T1000 (cell line): ENCODE measurements at regions not wholly inside any gene's neighbourhood (a gene's known extent, or its start where the extent isn't known, plus 50 kb on each side); places are given as distances from the start of the nearest gene placed in this dataset.

Source experiments
- DNase-seq: peaks from one replicate; lab custom pipeline; 2025; ENCODE audit warnings: mixed read lengths; lab: John Stamatoyannopoulos, UW

DNA sequence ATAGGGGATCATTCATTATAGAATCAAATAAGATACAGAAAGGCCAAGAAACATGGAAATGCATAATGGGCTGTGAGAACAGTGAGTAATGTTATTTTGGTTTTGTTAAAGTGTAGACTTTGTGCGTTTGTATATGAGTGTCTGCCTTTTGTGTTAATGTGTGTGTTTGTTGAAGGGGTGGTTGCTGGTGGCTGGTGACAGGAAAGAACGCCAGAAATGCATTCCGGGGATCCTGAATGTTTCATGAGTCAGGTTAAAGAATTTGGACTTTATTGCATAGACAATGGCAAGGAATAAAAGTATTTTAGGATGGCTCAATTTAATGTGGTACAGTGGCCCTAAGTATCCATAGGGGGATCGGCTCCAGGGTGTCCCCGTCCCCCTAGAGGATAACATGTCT lies 1228.9 kb downstream of the PCDH7 start:
- DNase-seq: no peak

DNA sequence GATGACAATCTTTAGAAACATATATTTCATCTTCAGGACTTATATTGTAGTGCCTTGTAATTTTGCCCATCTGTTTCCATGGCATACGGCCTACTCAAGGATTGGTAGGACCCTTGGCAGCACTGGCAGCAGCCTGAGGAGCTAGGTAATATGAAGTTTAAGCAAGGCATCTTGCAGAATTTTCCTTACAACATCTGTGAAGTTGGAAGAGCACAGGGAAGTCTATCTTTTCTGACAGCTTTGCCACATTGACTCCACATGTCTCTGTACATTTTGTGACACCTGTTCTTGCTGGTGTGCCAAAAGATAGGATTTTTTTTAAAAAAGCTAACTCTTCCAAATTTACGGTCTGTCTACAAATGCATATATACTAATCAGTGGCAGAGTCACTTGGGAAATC lies 1235.2 kb downstream of the PCDH7 start:
- DNase-seq: no peak

GRCh38 chr4:31959972-31960371 lies 1239.8 kb downstream of the PCDH7 start:
- no peak for DNase-seq

- DNase-seq: no peak
Measured at GRCh38 chr4:31964685-31965084, 1244.5 kb downstream of the PCDH7 start.

DNA sequence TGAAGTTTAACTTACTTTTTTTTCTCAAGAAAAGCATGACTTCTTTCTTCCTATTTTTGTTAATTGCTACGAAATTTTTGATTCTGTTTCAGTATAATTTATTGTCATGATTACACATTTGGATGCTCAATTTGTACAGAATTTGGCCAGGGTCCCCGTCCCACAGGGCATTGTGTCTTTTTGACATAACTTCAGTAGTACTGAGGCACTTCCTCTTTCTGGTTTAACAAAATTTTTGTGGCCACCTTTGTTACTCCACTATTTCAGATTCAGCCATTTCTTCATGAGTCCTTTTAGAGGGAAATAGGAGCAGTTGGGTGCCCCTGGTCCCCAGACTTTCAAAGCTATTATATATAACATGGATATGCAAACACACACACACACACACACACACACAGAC lies 1248.7 kb downstream of the PCDH7 start:
- DNase-seq: no peak

DNA sequence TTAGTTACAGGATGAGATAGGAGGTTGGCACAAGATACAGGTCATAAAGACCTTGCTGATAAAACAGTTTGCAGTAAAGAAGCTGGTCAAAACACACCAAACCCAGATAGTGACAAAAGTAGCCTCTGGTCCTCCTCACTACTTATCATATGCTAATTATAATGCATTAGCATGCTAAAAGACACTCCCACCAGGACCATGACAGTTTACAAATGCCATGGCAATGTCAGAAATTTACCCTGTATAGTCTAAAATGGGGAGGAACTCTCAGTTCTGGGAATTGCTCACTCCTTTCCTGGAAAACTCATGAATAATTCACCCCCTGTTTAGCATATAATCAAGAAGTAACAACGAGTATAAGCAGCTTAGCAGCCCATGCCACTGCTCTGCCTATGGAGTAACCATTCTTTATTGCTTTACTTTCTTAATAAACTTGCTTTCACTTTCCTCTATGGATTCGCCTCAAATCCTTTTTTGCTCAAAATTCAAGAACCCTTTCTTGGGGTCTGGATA lies 1254.4 kb downstream of the PCDH7 start:
- DNase-seq: no peak

- DNase-seq: no peak
Measured at GRCh38 chr4:31979988-31980387, 1259.8 kb downstream of the PCDH7 start.

DNA sequence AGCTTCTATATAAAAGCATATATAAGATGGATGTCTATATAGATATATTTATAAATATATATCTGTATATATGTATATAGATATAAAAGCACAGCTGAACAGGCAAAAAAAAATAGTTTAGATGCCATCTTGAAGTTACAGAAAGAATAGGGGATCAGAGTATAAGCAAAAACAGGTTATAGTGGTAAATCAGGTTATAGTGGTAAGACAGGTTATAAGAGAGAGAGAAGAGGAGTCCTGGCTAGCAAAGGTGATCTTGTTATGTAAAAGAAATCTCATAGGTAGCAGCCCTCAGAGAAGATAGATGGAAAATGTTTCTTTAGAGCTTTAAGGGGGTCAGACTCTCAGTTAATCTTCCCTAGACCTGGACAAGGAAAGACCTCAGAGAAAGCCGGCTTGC lies 1263.1 kb downstream of the PCDH7 start:
- no peak for DNase-seq

- DNase-seq: no peak
Measured at GRCh38 chr4:31983677-31984076, 1263.5 kb downstream of the PCDH7 start.

DNA sequence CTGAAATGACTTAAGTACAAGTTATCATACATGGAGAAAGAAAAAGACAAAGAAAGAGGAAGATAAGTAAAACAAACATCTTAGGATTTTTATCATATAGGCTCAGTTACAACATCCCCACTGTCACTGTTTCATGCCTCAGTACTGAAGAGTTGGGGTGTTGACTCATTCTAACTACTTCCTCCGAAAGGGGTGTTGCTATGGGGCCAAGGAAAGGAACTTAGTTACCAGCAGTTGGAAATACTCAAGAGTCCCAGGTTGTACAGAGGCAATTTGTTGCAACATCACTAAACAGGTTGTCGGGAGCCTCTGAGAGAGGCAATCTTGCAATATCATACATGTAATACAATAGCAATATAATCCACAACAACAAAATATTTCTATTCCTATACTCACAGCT lies 1264.7 kb downstream of the PCDH7 start:
- no peak for DNase-seq

DNA sequence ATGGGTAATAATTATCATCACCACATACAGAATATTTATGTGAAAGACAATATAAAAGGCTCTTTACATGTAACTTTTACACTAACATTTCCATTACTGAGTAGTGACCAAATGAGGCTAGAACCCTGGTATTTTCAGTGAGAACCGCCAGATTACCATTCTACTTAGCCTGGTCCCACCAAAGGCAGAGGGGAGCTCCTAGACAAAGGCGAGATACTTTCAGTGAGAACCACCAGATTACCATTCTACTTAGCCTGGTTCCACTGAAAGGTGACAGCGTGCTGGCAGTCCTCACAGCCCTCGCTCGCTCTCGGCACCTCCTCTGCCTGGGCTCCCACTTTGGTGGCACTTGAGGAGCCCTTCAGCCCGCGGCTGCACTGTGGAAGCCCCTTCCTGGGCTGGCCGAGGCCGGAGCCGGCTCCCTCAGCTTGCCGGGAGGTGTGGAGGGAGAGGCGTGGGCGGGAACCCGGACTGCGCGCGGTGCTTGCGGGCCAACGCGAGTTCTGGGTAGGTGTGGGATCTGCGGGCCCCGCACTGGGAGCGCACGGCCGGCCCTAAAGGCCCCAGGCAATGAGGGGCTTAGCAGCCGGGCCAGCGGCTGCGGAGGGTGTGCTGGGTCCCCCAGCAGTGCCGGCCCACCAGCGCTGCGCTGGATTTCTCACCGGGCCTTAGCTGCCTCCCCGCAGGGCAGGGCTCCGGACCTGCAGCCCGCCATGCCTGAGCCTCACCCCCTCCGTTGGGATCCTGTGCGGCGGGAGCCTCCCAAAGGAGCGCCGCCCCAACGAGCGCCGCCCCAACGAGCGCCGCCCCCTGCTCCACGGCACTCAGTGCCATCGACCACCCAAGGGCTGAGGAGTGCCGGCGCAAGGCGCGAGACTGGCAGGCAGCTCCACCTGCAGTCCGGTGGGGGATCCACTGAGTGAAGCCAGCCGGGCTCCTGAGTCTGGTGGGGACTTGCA lies 1276.1 kb downstream of the PCDH7 start:
- DNase-seq: no peak

DNA sequence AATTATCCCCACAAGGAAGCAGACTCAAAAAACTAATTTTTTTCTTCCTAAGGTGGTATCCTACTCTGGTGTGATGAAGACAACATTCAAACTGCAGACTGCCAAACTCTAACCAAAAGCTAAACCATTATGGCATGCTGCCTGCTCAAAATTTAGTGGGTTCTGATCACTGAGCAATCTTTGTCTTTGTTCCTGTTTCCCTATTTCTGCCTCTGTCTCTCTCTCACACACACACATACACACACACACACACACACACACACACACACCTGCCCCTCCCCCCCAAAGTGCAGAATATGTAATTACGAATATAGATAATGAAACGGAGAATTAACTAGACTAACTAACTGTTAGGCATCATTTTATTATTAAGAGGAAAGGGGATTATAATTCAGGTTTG lies 1278.6 kb downstream of the PCDH7 start:
- DNase-seq: no peak

- DNase-seq: no peak
Measured at GRCh38 chr4:31999848-32000247, 1279.7 kb downstream of the PCDH7 start.

DNA sequence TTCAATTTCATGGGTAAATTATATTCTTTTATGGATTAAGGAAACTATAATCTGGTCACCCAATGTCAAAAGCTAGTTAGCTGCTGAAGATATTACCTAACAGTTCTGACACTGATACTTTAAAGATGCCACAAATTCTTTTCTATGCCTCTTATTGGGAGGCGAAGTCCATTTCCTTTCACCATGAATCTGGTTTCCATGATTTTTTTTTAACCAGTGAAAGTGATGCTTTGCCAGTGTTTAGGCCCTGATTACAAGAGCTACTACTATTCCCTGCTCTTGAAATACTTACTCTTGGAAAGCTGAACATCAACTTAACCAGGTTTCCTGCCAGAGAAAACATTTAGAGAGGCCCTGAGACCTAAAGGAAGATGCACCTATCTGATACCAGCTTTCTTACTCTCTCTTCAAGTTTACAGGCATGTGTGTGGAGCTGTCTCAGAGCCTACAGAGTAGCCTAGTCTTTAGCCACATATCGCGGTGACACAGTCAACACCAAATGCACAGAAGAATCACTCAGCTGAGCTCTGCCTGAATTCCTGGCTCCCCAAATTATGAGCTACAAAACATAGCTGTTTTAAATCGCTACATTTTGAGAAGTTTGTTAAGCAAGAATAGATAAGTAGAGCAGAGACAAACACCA lies 1280.8 kb downstream of the PCDH7 start:
- DNase-seq: no peak

DNA sequence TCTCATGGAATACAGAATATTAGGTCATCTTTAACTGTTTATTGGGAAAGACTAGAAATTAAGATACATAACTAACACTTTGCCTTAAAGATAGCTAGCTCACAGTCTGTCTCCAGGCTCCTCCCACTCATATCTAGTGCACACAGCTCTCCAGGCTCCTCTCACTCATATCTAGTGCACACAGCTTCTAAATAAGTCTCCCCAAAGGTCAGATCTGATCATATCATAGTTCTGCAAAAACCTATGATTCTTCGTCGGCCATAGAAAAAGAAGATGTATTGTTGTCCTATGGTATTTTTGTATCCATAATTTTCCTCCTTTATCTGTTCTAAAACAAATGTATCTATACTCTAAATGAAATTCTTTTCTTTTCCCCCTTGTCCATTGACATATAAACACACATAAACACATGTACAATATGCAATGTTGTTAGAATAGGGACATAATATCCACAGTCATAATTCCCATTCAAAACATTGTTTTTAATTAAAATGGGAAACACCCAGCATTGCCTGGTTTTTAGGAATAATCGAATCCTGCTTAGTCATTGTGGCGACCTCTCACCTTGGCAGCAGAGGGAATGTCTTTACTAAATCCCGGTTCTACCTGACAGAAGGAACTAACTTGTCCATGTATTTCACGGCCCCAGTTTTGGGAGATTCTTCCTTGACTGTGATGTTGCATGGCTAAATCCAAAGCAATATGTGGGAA lies 1282.0 kb downstream of the PCDH7 start:
- DNase-seq: no peak

DNA sequence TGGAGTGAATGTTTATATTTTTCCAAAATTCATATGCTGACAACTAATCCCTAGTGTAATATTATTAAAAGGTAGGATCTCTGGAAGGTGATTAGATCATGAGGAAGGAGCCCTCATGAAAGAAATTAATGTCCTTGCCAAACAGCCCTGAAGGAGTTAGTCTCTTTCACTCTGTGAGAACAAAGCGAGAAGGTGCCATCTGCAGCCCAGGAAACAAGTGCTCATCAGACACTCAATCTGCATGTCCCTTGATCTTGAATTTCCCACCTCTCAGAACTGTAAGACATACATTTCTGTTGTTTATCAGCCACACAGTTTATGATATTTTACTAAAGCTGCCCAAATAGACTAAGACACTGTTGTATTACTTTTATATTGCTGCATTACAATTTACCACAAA lies 1283.4 kb downstream of the PCDH7 start:
- DNase-seq: no peak

GRCh38 chr4:32010221-32010620 lies 1290.1 kb downstream of the PCDH7 start:
- no peak for DNase-seq

- no peak for DNase-seq
Measured at GRCh38 chr4:32022071-32022470, 1301.9 kb downstream of the PCDH7 start.

GRCh38 chr4:32025851-32026459 lies 1305.8 kb downstream of the PCDH7 start:
- DNase-seq: no peak

GRCh38 chr4:32030406-32030805 lies 1310.2 kb downstream of the PCDH7 start:
- no peak for DNase-seq

DNA sequence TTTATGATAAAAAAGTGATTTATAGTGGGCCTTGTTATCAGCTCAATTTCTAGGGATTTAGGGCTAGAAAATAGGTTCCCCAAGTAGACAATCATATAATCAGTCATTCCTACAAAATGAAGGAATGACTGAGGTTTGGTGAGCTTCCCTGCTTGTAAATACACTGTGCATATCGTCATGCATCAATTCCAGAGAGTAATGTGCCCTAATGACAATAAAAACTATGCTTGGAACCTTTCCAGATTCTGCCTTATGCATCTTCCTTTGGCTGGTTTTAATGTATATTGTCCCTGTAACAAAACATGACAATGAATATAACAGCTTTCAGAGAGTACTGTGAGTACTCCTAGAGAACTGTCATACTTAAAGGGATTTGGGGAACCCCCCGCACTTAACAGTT lies 1310.9 kb downstream of the PCDH7 start:
- no peak for DNase-seq

DNA sequence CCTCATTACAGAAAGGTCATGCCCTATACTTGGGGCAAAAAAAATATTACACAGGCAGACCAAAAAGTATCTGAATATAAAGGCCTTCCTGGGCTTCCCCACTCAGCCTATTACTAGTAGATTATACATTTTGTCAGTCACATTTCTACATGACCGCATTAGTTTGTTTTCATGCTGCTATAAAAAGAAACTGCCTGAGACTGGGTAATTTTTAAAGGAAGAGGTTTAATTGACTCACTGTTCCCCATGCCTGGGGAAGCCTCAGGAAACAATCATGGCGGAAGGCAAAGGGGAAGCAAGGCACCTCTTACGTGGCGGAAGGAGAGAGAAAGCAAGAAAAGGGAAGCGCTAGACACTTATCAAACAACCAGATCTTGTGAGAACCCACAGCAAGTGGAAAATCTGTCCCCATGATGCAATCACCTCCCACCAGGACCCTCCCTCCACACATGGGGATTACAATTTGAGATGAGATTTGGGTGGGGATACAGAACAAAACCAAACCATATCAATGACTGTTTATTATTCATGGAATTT lies 1312.0 kb downstream of the PCDH7 start:
- no peak for DNase-seq
